ENCODE measurements at regions not wholly inside any gene's neighbourhood (a gene's known extent, or its start where the extent isn't known, plus 50 kb on each side); places are given as distances from the start of the nearest gene placed in this dataset.

DNA sequence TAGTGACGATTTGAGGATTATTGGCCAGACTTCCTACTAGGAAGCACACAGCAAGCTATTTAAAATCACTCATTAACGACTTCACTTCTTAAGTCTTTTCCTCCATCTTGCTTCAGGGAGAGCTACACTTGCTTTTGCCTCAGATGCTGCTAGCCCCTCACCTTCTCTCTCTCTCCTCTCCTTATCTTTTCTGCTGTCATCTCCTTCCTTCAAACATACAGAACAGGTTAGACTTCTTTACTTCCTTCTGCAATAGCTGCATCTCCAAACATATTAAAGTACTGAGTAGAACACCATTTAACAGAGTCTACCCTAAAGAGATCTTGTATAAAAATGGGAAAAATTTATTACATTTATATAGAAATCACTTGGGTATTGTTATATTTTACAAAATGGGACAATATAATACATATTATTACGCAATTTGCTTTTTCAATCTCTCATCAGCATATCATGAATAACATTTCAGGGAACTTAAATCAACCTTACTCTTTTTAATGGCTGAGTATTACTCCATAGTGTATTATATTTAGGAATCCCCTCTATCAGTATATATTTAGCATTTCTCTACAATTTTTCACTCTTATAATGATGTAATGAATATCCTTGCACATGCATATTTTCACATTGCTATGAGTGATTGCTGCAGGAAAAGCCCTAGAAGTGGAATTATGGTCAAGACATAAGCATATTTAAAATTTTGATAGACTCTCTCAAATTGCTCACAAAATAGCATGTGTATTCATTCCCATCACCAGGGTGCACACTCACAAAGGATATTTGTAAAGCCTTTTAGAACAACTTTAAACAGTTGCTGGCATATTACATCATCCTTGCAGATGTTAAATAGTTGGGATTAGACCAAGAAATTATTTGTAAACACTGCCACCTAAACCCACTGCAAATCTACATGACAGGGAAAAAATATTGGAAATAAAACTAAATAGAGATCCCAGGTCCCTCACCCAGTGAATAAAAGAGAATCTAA is 164.5 kb upstream of the NFIB start:
- TF ChIP-seq, protein P1, sequence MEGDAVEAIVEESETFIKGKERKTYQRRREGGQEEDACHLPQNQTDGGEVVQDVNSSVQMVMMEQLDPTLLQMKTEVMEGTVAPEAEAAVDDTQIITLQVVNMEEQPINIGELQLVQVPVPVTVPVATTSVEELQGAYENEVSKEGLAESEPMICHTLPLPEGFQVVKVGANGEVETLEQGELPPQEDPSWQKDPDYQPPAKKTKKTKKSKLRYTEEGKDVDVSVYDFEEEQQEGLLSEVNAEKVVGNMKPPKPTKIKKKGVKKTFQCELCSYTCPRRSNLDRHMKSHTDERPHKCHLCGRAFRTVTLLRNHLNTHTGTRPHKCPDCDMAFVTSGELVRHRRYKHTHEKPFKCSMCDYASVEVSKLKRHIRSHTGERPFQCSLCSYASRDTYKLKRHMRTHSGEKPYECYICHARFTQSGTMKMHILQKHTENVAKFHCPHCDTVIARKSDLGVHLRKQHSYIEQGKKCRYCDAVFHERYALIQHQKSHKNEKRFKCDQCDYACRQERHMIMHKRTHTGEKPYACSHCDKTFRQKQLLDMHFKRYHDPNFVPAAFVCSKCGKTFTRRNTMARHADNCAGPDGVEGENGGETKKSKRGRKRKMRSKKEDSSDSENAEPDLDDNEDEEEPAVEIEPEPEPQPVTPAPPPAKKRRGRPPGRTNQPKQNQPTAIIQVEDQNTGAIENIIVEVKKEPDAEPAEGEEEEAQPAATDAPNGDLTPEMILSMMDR (tag by site-specific recombination; IDR thresholded peaks at IDR 0.05) = no peak
- TF ChIP-seq, protein P2, sequence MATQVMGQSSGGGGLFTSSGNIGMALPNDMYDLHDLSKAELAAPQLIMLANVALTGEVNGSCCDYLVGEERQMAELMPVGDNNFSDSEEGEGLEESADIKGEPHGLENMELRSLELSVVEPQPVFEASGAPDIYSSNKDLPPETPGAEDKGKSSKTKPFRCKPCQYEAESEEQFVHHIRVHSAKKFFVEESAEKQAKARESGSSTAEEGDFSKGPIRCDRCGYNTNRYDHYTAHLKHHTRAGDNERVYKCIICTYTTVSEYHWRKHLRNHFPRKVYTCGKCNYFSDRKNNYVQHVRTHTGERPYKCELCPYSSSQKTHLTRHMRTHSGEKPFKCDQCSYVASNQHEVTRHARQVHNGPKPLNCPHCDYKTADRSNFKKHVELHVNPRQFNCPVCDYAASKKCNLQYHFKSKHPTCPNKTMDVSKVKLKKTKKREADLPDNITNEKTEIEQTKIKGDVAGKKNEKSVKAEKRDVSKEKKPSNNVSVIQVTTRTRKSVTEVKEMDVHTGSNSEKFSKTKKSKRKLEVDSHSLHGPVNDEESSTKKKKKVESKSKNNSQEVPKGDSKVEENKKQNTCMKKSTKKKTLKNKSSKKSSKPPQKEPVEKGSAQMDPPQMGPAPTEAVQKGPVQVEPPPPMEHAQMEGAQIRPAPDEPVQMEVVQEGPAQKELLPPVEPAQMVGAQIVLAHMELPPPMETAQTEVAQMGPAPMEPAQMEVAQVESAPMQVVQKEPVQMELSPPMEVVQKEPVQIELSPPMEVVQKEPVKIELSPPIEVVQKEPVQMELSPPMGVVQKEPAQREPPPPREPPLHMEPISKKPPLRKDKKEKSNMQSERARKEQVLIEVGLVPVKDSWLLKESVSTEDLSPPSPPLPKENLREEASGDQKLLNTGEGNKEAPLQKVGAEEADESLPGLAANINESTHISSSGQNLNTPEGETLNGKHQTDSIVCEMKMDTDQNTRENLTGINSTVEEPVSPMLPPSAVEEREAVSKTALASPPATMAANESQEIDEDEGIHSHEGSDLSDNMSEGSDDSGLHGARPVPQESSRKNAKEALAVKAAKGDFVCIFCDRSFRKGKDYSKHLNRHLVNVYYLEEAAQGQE (tag by site-specific recombination; IDR thresholded peaks at IDR 0.05) = no peak
- no peak for TF ChIP-seq GLI4 (tag by site-specific recombination; IDR thresholded peaks at IDR 0.05)
- no peak for TF ChIP-seq ZNF658 (tag by site-specific recombination; IDR thresholded peaks at IDR 0.05)
- no peak for TF ChIP-seq ZNF416 (tag by site-specific recombination; IDR thresholded peaks at IDR 0.05)
- no peak for TF ChIP-seq KLF10 (tag by site-specific recombination; IDR thresholded peaks at IDR 0.05)
- TF ChIP-seq ZNF114 (tag by site-specific recombination; IDR thresholded peaks at IDR 0.05) = no peak
- TF ChIP-seq HOXA7 (CRISPR knock-in tag; IDR thresholded peaks at IDR 0.05; ENCODE audit: borderline replicate concordance) = no peak
- no peak for TF ChIP-seq EGR2 (tag by site-specific recombination; IDR thresholded peaks at IDR 0.05; ENCODE audit: low read depth)
